Fibroblast of skin of left quadriceps (primary cell): ENCODE measurements at regions not wholly inside any gene's neighbourhood (a gene's known extent, or its start where the extent isn't known, plus 50 kb on each side); places are given as distances from the start of the nearest gene placed in this dataset.
A peak's percentile ranks its signal among the peaks of the same experiment; 100 is the strongest.
"Not testable (repeated sequence)": the region's sequence is repeated elsewhere in the genome, so short reads cannot be mapped to it uniquely, and the experiment has no call there.

Experiments
- DNase-seq, 2 experiments: peaks; one replicate each; pipeline ENCODE4 v3.0.0-alpha.2; 2013; ENCODE audit warnings: low read depth in 2 of 2

GRCh38 chr7:124635416-124635815 lies 130.2 kb downstream of the GPR37 start:
- no peak for DNase-seq

GRCh38 chr7:124633740-124634139 lies 131.9 kb downstream of the GPR37 start:
- no peak for DNase-seq

DNA sequence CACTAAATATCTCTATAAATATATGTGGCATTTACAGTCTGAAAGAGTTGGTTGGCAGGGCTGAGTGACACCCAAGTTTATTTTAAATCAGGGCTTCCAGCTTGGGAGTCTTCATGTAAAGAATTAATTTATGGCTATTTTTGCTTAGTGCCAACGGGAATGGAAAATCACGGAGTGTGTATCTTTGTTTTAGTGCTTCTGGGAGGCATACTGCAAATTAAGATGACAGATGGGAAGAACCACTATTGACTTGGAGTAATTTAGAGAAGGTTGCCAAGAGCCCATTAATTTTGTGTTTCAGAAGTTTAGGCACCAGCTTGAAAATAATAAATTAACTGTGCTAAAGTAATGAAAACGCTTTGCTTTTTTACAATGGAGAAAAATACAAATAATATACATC lies 135.2 kb downstream of the GPR37 start:
- DNase-seq: no peak

DNA sequence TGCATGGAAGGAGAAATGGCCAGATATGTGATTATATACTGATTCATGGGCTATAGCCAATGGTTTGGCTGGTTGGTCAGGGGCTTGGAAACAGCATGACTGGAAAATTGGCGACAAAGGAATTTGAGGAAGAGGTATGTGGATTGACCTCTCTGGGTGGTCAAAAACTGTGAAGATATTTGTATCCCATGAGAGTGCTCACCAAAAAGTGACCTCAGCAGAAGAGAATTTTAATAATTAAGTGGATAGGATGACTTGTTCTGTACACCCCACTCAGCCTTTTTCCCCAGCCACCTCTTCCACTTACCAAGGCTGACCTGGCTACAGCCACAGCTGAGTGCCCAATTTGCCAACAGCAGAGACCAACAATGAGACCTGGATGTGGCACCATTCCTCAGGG lies 146.7 kb downstream of the GPR37 start:
- DNase-seq: no peak

- DNase-seq: not testable (repeated sequence)
These were observed 147.5 kb downstream of the GPR37 start for GRCh38 chr7:124618051-124618450.

- DNase-seq: no peak
These were observed 162.5 kb downstream of the GPR37 start for GRCh38 chr7:124603066-124603465.

GRCh38 chr7:124597509-124597908 lies 168.1 kb downstream of the GPR37 start:
- no peak for DNase-seq

GRCh38 chr7:124596881-124597280 lies 168.7 kb downstream of the GPR37 start:
- DNase-seq: no peak

DNA sequence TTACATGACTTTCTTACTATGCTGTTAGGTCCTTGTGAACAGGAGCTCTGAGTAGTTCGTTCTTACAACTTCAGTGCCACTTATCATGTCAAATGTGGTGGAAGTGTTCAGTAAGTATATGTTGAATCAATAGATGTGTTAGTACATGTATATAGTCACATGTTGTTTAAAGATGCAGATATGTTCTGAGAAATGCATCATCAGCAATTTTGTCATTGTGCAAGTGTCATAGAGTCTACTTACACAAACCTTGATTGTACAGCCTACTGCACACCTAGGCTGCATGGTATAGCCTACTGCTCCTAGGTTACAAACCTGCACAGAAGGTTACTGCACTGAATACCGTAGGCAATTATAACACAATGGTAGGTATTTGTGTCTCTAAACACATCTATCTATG lies 174.8 kb downstream of the GPR37 start:
- DNase-seq: no peak

GRCh38 chr7:124577256-124577655 lies 188.3 kb downstream of the GPR37 start:
- no peak for DNase-seq

DNA sequence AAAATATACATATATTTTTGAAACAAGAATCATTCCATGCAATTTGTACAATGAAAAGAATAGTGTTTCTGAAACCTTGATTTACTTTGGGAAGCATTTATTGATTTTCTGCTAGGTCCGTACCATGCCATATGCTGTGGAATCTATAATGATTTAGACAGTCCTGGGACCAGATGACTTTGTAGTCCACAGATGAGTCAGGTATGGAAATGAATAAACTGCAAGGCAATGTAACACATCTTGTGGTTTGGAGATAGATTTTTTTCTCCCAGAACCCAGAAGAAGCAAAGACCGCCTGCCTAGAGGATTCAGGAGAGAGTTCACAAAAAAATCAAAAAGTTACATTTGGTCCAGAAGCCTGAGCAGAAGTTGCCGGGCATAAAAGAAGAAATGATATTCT lies 190.4 kb downstream of the GPR37 start:
- no peak for DNase-seq

- no peak for DNase-seq
These were observed 195.0 kb downstream of the GPR37 start for GRCh38 chr7:124570558-124570957.

- DNase-seq: no peak
These were observed 199.0 kb downstream of the GPR37 start for GRCh38 chr7:124566583-124566982.

DNA sequence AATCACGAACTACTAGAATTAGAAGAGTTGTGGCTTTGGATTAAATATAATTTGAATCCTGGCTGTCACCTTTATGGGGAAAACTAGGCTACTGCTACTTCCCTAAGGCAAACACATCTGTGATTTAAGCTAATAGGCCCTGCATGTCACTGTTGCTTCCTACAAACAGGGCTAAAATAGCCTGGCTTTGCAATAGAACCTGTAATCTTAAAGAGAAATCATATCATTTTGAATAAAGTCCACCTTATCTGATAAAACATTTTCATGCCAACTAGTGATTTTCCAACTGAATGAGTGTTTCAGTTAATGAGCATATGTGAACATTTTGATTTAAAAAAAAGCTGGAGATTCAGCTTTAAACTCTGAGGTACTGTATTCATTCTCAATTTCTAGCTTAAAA lies 208.0 kb downstream of the GPR37 start:
- DNase-seq: no peak

GRCh38 chr7:124557101-124557500 lies 208.5 kb downstream of the GPR37 start:
- no peak for DNase-seq

- no peak for DNase-seq
These were observed 212.1 kb downstream of the GPR37 start for GRCh38 chr7:124553502-124553901.

- DNase-seq: no peak
These were observed 213.4 kb downstream of the GPR37 start for GRCh38 chr7:124552217-124552616.

DNA sequence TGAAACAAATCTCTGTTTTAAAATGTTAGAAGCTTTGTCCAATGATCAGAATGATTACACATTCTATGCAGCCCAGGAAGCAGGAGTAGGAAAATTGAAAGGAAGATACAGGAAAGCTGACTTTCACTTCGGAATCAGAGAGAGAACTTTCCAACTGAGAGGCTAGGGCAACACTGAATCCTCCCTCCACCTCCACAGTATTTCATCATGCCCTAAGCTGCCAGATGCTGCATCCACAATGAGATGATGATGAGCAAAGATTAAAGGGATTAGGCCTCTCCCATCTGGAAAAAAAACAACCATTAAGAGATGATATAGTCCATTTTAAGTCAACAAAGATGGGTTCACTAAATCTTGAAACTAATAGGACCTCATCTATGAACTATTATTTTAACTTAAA lies 215.6 kb downstream of the GPR37 start:
- DNase-seq: no peak

GRCh38 chr7:124542476-124542875 lies 223.1 kb downstream of the GPR37 start:
- DNase-seq: no peak

DNA sequence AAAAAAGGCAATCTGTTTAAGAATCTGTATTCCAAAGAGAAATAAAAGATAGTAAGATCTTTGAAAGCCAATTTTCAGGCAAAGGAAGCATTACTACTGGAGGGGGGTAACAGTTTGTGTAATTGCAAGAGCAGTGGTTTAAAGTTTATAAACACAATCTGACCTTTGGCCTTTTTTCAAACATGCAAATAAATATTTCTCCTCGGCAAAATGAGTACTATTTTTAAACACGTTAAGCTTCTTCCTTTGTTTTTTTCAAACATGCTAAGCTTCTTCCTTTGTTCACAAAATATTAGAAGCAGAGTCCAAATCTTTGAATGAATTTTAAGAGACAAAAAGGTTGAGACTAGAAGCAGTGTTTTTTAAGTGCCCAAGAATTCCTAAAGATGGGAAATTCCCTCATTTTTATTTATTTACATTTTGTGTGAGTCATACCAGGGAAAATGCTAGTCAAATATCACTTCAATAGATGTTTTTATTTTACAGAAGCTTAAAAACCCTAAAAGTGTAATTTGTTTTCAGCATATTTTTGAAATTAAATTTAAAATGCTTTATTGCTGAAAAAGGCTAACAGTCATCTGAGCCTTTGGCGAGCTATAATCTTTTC lies 229.3 kb downstream of the GPR37 start:
- DNase-seq: no peak

DNA sequence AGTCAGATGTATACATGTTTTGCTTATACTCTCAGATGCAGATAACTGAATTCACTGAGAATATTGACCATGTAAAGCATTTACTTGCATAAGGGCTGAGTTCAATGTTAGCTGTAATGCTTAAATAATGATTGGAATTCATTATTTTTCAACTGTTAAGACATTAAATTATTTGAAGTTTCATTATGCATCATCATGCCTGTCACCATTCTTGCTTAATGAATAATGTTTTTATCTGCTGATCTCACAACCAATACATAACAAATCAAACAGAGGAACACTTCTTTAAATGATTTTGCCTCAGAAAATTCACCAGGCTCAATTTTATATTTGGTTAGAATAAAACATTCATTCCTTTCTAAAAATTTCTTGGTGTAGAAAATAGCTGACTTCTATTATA lies 233.4 kb downstream of the GPR37 start:
- DNase-seq: peak in 1 of 2 experiments; percentile 4

GRCh38 chr7:124516911-124517310 lies 248.7 kb downstream of the GPR37 start:
- no peak for DNase-seq

DNA sequence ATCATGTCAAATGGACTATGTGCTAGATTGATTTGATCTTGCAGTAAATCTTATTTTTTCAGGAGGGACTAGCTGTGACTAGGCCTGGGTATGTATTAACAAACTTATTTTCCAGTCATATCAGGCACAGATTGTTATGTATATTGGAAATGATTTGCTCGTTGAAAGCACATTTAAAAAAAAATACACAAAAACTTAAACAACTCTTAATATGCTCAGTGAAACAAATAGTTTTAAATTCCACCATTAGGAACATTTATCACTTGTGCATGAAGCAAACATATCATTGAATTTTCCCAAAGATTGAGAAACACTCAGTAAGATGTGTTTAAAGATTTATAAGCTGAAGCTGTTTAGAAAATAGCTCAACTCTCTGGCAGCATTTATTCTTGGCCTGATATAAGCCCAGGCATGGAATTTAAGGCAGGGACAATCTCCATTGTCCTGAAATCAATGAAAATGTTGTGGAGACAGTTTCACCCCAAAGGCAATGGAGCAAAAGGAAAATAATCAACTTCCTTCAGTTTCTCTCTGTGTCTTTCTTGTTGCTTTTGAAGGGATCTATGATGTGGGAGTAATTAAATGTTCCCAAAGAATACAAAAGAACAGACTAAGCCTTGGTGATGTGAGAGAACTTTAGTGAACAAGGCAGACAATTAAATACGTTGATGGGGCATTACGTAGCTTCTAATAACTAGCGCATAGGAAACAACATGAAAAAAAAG lies 250.3 kb downstream of the GPR37 start:
- DNase-seq: no peak

- no peak for DNase-seq
These were observed 251.1 kb downstream of the GPR37 start for GRCh38 chr7:124514471-124514870.
